GM19025 (cell line): ENCODE measurements at regions not wholly inside any gene's neighbourhood (a gene's known extent, or its start where the extent isn't known, plus 50 kb on each side); places are given as distances from the start of the nearest gene placed in this dataset.
"Not testable (repeated sequence)": the region's sequence is repeated elsewhere in the genome, so short reads cannot be mapped to it uniquely, and the experiment has no call there.

Experiments
- ATAC-seq: cut with Tn5 transposase; IDR thresholded peaks from one replicate; pipeline ENCODE4 v1.9.1; 2021; ENCODE audit warnings: mild to moderate bottlenecking, low read depth, moderate library complexity; ENCODE audit not compliant: unreplicated experiment

DNA sequence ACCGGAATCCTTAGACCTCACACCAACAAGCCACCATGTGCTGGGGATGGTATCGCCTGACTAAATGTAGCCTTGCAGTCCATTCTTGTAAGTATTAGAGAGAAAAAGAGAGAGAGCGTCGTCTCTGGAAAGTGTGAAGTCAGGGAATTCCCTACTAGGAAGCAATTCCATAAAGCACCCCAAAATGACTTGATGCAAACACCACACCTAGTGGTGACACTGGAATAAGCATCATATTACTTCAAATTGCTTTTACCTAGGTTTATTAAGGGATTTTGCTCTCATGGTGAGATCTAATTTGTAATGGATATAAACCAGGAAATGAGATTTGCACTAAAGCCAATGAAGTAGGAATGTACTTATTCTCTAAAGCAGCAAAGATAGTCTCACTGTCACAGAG lies 111.4 kb upstream of the METTL9 start:
- ATAC-seq: not testable (repeated sequence)

DNA sequence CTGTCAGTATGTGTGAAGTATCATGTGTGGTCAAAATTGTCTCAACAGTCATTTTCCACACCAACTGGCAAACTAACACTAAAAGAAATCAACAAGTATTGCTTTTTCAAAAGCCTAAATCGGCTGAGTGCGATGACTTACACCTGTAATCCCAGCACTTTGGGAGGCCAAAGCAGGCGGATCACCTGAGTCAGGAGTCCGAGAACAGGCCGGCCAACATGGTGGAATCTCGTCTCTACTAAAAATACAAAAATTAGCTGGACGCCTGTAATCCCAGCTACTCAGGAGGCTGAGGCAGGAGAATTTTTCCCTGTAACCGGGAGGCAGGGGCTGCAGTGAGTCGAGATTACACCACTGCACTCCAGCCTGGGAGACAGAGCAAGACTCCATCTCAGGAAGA lies 100.3 kb upstream of the METTL9 start:
- ATAC-seq: not testable (repeated sequence)

DNA sequence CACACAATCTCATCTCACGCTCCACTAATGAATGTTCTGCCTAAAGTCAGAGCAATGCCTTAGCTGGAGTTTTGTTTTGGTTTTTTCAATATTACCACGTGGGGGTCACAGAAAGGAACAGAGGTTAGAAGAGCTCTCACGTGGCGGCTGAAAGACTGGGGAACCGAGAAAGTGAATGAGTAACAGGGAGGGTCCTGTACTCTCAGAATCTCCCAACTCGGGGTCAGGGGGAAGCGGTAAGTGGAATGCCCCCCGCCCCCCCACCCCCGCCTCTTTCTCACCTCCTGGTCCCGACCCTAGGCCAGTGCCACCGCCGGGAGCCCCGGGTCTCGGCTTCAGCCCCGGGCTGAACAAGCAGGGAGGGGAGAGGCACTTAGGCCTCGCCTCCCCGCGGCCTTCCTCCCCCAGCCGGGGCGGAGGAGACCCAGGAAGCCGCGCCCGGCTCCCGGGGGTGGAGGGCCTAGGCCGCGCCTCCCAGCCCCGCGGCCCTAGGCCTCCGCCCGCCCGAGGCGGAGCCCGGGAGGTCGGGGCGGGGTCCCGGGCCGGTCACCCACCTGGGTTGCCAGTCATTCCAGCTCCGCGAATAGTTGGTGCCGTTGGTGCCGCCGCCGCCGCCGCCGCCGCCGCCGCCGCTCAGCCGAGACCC lies 98.0 kb upstream of the METTL9 start:
- peak; percentile 54 for ATAC-seq

DNA sequence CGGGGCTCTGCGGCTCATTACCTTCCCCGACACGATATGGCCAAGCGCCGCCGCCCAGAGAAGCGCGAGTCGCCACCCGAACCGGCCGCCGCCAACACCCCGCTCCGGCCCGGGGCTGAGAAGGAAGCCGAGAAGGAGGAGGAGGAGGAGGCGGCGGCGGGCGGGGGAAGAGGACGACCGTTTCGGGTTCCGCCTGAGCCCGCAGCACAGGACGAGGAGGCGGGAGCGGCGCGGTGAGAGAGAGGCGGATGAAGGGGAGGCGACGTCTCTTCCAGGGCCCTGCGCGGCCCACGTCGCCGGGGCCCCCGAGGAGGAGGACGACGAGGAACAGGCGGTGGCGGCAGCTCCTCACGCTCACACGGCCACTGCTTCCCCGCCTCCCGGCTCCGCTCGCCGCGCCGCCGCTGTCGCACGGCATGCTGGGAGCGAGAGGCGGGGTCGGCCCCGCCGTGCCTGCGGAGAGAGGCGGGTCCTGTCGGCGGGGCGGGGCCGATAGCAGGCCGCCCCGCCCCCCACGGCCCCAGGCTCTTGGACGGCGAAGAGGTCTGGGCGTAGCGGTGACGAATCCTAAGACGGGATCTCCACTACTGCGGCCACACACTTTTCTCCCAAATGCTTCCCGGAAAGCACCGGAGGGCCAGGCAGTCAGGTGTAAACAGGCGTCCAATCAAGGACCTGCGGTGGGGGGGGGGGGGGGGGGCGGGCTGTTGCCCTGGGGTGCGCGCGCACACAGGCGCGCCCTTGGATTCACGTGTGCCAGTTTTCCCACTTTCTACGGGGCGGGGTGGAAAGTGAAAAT lies 97.3 kb upstream of the METTL9 start:
- ATAC-seq: peak; percentile 64

DNA sequence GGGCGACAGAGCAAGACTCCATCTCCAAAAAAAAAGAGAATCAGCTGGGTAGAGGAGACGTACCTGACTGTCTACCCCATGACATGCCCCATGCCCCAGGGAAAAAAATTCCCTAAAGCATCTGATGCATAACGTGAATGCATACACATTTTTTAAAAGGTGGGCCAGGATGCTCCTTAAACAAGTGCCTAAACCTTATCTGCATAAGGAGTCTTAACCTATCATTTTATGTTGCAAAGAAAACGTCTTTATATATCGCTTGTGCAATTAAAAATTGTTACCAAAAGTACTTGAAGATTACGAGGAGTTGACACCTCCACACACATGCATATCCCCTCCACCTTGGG lies 95.8 kb upstream of the METTL9 start:
- not testable (repeated sequence) for ATAC-seq

DNA sequence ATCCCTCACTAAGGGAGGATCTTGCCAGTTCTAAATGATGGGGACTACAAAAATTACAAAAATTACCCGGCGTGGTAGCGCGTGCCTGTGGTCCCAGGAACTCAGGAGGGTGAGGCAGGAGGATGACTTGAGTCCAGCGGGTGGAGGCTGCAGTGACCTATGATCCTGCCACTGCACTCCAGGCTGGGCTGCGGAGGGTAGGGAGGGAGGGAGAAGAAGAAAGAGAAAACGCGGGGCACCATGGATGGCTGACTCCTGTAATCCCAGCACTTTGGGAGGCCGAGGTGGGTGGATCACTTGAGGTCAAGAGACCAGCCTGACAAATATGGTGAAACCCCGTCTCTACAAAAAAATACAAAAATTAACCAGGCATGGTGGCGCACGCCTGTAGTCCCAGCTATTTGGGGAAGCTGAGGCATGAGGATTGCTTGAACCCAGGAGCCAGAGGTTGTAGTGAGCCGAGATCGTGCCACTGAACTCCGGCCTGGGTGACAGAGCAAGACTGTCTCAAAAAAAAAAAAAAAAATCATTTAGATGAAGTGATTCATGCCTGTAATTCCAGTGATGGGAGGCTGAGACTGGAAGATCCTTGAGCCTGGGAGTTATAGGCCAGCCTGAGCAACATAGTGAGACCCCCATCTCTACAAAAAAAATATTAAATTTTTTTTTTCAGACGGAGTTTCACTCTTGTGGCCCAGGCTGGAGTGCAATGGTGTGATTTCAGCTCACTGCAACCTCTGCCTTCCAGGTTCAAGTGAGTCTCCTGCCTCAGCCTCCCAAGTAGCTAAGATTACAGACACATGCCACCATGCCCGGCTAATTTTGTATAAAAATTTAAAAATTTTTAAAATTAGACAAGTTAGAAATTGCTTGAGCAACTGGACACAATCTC lies 95.2 kb upstream of the METTL9 start:
- ATAC-seq: not testable (repeated sequence)

DNA sequence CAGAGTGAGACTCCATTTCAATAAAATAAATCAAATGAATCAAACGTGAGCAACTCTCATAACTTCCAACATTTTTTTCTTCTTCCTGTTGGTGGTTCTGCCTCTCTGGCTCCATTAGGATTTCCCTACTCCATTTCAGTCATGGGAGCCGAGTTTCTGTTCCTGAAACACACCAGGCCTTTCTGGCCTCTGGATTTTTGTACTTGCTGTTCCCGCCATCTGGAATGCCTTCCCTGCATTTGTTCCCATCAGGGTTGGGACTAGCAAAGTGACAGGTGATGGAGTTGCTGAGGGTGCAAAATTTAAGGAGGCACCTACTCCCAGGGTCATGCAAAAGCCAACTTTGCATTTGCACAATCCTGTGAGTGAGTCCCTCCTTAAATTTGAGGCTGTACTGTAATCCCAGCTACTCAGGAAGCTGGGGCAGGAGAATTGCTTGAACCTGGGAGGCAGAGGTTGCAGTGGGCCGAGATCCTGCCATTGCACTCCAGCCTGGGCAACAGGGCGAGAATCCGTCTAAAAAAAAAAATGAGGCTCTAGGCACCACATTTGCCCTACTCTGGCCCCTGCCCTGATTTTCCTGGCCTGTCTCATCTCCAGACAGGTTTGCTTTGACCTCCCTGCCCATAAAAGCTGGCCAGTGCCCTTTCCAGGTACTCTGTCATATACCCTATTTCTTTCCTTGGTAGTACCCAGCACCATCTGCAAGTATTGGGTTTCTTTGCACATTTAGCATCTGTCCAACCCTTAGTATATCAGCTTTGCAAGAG lies 93.4 kb upstream of the METTL9 start:
- not testable (repeated sequence) for ATAC-seq

DNA sequence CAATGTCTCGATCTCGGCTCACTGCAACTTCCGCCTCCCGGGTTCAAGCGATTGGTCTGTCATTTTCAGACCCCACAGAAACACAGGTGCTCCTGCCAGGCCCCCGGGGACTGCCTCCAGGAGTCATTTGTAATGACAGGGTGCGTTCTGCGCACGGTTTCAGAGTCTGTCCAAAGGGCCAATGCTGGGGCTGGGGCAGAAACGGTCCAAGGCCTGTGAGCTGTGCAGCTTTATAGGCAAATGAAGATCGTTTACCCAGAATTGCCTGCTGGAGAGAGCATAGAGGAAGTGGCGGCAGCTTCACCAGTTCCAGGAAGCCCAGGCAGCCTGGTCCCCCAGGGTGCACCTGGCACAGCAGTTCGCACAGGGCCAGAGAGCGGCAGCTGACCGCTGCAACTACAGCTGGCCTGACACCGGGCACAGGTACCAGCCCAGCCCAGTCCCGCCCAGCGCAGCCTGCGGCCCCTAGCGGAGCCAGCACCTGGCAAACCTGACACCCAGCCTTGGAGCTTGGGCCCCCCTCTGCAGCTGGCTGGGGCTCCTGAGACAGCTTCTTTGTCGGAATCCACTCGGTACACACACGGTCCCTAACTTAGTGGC lies 92.4 kb upstream of the METTL9 start:
- ATAC-seq: peak; percentile 45

DNA sequence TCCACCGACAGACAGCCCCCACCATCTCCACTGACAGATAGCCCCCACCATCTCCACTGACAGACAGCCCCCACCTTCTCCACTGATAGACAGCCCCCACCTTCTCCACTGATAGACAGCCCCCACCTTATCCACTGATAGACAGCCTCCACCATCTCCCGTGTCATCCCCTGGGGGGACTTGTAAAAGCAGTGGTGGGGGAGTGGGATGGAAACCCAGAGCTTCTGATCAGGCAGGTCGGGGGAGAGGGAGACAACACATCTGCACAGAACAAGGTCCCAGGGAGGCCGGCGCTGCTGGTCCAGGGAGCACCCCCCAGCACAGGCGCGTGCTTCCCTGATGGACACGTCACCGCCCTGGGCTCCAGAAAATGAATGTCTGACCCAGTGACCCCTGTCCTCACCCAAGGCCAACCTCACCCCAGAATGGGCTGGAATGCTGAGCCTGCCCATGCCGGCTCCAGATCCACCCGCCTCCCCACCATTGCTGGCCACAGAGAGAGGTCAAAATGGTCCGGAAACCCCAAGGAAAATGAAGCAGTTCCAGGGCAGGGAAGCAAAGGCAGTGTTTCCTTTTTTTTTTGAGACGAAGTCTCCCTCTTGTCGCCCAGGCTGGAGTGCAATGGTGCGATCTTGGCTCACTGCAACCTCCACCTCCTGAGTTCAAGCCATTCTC lies 91.6 kb upstream of the METTL9 start:
- ATAC-seq: not testable (repeated sequence)

DNA sequence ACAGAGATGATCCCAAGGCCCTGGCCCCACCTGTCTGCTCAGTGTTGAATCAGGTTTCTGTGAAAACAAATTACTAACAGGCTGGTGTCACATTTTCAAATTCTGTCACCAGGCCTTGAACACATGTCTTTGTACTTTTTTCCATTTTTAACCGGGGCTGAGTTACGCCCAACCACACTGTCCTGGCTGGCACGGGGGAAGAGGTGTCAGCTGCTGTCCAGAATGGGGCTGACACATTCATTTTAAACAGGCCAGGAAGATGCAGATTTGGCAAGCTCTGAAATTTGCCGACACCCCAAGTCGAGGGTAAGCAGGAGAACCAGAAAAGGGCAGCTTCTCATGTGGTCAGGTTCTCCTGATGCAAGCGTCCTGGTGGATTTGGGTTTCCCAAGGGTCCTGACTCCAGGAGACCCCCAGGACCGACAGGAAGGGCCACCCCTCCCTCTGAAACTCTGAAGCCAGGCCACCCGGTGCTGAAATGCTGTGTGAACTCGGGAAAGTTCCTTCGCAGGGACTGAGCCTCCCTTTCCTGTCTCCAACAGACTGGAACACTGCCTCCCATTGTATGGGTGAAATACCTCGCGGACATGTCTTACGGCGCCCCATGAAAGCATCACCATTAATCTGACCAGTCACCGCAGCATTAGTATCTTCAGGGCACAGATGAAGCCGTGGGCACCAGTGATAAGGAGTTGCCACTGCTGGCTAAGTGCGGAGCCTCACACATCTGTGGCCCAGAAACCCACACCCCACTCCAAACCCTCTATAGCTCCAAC lies 90.5 kb upstream of the METTL9 start:
- not testable (repeated sequence) for ATAC-seq

DNA sequence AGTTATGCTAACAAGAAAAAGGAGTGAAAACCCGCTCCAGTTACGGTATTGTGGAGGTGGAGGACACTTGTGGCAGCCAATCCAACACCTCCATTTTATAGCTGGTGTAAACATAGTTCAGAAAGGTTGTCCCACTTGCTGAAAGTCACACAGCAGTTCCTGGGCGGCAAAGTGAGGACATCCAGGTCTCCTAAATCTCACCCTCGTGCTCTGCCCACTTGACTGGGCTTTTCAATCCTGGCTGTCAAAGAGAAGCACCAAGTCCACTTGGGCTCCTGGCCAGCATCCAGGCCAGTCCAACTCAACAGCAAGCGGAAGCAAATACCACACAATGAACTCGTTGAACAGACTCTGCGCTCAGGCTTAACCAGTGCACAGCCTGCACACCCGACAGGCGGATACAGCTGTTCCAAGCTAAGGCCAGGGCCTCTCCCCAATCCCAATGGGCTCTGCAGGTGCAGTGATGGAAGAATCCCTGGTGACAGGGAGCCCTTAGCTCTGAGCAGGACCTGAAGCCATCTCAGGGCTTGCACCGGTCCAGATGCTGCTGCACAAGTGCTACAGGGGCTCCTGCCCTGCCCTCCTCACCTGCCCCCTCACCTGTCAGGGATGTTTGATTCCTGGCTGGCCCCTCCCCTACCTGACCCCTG lies 89.8 kb upstream of the METTL9 start:
- ATAC-seq: not testable (repeated sequence)

DNA sequence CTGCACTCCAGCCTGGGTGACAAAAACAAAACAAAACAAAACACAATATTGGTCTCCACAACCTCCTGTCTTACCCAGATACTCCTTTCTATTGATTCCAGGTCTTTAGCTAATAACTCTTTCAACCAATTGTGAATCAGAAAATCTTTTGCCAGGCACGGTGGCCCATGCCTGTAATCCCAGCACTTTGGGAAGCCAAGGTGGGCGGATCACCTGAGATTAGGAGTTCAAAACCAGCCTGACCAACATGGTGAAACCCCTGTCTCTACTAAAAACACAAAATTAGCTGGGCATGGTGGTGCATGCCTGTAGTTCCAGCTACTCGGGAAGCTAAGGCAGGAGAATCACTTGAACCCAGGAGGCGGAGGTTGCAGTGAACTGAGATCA lies 88.5 kb upstream of the METTL9 start:
- not testable (repeated sequence) for ATAC-seq

DNA sequence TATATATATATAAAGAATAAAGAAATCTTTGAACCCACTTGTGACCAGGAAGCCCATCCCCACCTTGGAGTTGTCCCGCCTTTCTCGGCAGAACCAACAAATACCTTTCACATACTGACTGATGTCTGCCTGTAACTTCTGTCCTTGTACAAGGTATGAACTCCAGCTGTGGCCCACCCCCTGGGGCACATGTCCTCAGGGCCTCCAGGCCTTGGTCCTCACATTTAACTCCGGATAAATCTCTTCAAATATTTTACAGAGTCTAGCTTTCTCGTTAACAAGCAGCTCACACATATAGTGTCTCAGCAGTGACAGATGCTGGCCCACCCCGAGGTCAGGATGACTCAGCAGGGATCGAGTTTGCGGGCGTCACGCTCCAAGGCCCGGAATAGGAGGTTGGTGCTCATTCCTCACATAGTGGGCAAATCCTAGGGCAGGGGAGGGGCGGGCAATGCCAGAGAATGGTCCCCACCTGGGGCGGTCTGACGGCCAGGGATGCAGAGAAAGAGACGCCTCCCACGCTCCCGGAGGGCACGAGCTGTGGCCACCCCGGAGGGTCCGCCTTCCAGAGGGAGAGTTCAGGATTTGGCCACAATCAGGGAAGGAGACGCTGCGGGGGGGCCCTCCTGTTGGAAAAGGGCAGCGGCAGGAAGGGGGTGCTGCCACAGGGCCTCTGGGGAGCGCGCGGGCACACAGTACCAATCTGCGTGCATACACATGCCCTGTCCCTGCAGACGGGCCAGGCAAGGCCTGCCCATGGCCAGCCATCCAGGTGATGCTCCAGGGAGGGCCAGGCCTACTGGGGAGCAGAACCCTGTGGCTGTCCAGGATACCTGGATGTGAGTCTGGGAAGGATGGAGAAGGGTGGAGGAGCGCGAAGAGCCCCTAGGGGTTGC lies 87.8 kb upstream of the METTL9 start:
- ATAC-seq: not testable (repeated sequence)

DNA sequence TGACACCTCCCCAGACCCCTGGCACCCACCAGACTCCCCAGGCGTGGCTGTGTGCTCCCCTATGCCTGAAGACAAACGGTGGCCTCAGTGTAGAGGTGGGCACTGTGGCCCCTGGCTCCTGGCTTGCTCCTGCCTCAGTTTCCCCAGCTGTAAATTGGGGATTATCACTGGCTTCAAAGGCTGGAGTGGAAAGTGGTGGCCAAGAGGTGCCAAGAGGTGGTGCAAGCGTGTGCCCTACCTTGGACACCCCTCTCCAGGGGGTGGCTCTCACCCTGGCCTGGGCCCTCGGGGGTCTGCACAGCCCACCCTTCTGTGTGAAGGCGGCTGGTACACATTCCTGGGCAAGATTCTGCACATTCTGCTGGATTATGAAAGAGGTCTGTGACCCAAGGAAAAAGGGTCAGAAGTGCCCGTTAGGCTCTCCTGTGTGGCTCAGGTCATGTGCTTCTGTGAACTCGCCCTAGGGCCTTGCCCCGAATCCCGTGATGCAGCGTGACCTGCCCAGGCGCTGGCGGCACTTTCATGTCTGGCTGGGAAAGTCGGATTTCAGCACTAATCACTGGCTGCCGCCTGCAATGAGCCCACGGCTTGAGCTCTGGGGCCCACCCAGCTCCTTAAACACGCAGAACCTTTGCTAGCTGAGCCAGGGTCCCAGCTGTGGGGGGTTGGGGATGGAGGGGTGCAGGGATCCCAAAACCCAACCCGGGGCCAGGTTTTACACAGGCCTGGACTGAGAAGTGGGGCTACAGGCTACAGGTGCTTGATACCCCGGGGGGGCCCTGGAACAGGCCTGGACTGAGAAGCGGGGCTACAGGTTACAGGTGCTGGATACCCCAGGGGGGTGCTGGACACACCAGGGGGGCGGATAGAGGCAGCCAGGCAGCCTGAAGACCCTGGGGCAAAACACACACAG lies 86.8 kb upstream of the METTL9 start:
- ATAC-seq: not testable (repeated sequence)

DNA sequence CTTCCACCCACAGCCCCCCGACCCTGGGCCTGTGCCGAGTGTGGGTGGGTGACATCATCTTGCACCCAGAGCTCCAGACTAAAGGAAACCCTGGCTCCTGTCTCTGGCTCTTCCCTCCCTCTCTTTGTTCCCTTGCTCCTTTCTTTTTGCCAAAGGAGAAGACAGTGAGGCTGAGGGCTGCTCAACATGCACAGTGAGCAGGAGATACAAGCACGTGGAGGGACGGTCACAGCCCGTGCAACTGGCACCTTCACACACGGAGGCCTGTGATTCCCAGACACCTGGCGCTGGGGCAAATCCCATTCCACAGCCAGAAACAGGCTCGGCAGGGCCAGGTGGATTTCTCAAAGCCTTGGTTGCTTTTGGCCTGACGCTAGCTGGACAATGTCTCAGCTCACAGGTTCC lies 86.0 kb upstream of the METTL9 start:
- ATAC-seq: not testable (repeated sequence)

DNA sequence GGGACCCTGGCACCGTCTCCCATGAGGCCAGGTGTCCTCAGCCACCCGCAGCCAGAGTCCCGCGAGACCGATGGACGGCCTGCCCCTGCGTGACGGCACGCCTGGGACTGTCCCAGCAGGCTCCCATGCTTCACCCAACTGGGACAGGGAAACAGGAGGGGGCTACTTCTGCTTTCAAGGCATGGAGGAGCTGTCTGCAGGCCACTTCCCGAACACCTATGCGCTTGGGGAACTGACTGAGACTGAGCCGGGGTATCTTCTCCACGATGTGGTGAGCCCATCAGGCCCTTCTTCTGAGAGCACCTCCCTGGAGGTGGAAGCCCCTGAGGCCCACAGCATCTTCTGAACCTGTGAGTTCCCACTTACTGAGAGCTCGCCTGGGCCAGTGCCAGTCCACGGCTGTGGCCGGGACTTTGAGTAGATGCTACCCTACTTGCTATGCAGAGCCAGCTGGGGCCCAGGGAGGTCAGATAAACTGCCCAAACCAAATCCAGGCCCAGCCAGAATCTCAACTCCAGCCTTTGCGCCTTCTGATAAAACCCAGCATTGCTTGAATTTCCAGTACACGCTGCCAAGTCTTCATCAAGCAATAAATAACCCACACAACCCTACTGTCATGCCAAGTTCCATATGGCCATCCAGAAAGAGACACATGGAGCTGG lies 85.4 kb upstream of the METTL9 start:
- ATAC-seq: not testable (repeated sequence)
